H1 (cell line): ENCODE measurements at regions not wholly inside any gene's neighbourhood (a gene's known extent, or its start where the extent isn't known, plus 50 kb on each side); places are given as distances from the start of the nearest gene placed in this dataset.

Source experiments
- RXRA ChIP-seq: IDR thresholded peaks from 2 replicates; pipeline ENCODE4 v1.6.1; 2011; ENCODE audit warnings: low read depth, mild to moderate bottlenecking, low read length, moderate library complexity; ENCODE audit not compliant: insufficient read depth

DNA sequence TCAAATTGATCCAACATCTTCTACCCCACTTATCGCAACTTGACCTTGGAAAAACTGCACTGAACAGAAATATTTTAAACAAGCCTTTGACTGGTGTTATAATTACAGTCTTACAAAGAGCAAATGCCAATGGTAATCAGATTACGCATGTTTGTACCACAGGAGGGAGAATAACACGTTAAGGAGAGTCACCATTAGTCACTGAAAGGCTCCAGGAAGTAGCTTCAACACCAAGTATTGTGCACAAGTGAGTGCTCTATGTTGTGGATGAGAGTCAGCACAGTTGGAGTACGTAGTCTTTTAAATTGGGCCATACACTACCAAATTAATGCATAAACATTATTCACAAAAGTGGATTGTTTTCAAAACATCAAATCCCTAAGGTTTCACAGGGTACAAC, 1081.5 kb upstream of the TENM3 start (continued):
- no peak for TF ChIP-seq RXRA
- TF ChIP-seq, all 59 proteins: peak for 0
